ENCODE measurements at regions not wholly inside any gene's neighbourhood (a gene's known extent, or its start where the extent isn't known, plus 50 kb on each side); places are given as distances from the start of the nearest gene placed in this dataset.
"Not testable (repeated sequence)": the region's sequence is repeated elsewhere in the genome, so short reads cannot be mapped to it uniquely, and the experiment has no call there.

GRCh38 chr2:228568275-228568674, 386.8 kb upstream of the SPHKAP start:
- DNase-seq, result not testable (repeated sequence)

GRCh38 chr2:228561816-228562215, 380.3 kb upstream of the SPHKAP start:
- DNase-seq, result no peak

- DNase-seq, result no peak
Measured at GRCh38 chr2:228559774-228560415, 378.4 kb upstream of the SPHKAP start.

GRCh38 chr2:228556717-228557116, 375.2 kb upstream of the SPHKAP start:
- DNase-seq, result no peak

GRCh38 chr2:228549441-228550007, 368.0 kb upstream of the SPHKAP start:
- no peak for DNase-seq

- no peak for DNase-seq
Measured at GRCh38 chr2:228548230-228548629, 366.7 kb upstream of the SPHKAP start.

- DNase-seq, result no peak
Measured at GRCh38 chr2:228545748-228546145, 364.3 kb upstream of the SPHKAP start.

GRCh38 chr2:228545041-228545747, 363.7 kb upstream of the SPHKAP start:
- DNase-seq, result no peak

- DNase-seq, result no peak
Measured at GRCh38 chr2:228543117-228543516, 361.6 kb upstream of the SPHKAP start.

GRCh38 chr2:228542277-228542676, 360.8 kb upstream of the SPHKAP start:
- no peak for DNase-seq

GRCh38 chr2:228541789-228542188, 360.3 kb upstream of the SPHKAP start:
- DNase-seq, result no peak

- no peak for DNase-seq
Measured at GRCh38 chr2:228540976-228541375, 359.5 kb upstream of the SPHKAP start.

- DNase-seq, result no peak
Measured at GRCh38 chr2:228535396-228535795, 353.9 kb upstream of the SPHKAP start.

GRCh38 chr2:228533156-228533555, 351.7 kb upstream of the SPHKAP start:
- DNase-seq, result no peak

GRCh38 chr2:228532233-228532632, 350.7 kb upstream of the SPHKAP start:
- DNase-seq, result no peak

GRCh38 chr2:228527197-228527881, 345.9 kb upstream of the SPHKAP start:
- no peak for DNase-seq

- DNase-seq, result no peak
Measured at GRCh38 chr2:228526687-228527086, 345.2 kb upstream of the SPHKAP start.

- no peak for DNase-seq
Measured at GRCh38 chr2:228522977-228523376, 341.5 kb upstream of the SPHKAP start.

- DNase-seq, result no peak
Measured at GRCh38 chr2:228522276-228522675, 340.8 kb upstream of the SPHKAP start.

- no peak for DNase-seq
Measured at GRCh38 chr2:228519561-228519960, 338.1 kb upstream of the SPHKAP start.

GRCh38 chr2:228516019-228516418, 334.5 kb upstream of the SPHKAP start:
- DNase-seq, result no peak

- DNase-seq, result not testable (repeated sequence)
Measured at GRCh38 chr2:228513480-228513879, 332.0 kb upstream of the SPHKAP start.

GRCh38 chr2:228509021-228509420, 327.5 kb upstream of the SPHKAP start:
- DNase-seq, result no peak

GRCh38 chr2:228507870-228508269, 326.4 kb upstream of the SPHKAP start:
- no peak for DNase-seq
